Hepatocyte (in vitro differentiated cells): ENCODE measurements at regions not wholly inside any gene's neighbourhood (a gene's known extent, or its start where the extent isn't known, plus 50 kb on each side); places are given as distances from the start of the nearest gene placed in this dataset.

Source experiments
- DNase-seq: peaks from one replicate; pipeline ENCODE4 v3.0.0-alpha.2; 2016; ENCODE audit warnings: low spot score
- H2AFZ ChIP-seq: fragments of 200-600 bp; sonication (generic); 2 replicates; pipeline ENCODE4 v1.6.0; 2016; ENCODE audit warnings: antibody characterized with exemption, mild to moderate bottlenecking
- H3K27ac ChIP-seq: fragments of 200-600 bp; sonication (generic); 2 replicates; pipeline ENCODE4 v1.5.1; 2016; ENCODE audit warnings: mild to moderate bottlenecking
- H3K27me3 ChIP-seq: fragments of 200-600 bp; sonication (generic); 2 replicates; pipeline ENCODE4 v1.6.1; 2016
- H3K36me3 ChIP-seq: fragments of 200-600 bp; sonication (generic); replicated peaks from 2 replicates; pipeline ENCODE4 v1.5.1; 2016; ENCODE audit warnings: low read depth; ENCODE audit not compliant: insufficient read depth
- H3K4me1 ChIP-seq: fragments of 200-600 bp; sonication (generic); 2 replicates; pipeline ENCODE4 v1.5.1; 2016; ENCODE audit warnings: mild to moderate bottlenecking, moderate library complexity; ENCODE audit not compliant: insufficient read depth
- H3K4me2 ChIP-seq: fragments of 200-600 bp; sonication (generic); 2 replicates; pipeline ENCODE4 v1.6.0; 2016
- H3K4me3 ChIP-seq: fragments of 200-600 bp; sonication (generic); 2 replicates; pipeline ENCODE4 v1.5.1; 2016; ENCODE audit warnings: mild to moderate bottlenecking
- H3K79me2 ChIP-seq: fragments of 200-600 bp; sonication (generic); 2 replicates; pipeline ENCODE4 v1.6.0; 2017; ENCODE audit warnings: mild to moderate bottlenecking
- H3K9me2 ChIP-seq: fragments of 200-600 bp; sonication (generic); replicated peaks from 2 replicates; pipeline ENCODE4 v1.6.0; 2017; ENCODE audit warnings: mild to moderate bottlenecking; ENCODE audit not compliant: insufficient read depth
- H3K9me3 ChIP-seq: fragments of 200-600 bp; sonication (generic); 2 replicates; pipeline ENCODE4 v1.5.1; 2016; ENCODE audit warnings: low read depth, mild to moderate bottlenecking
- H4K20me1 ChIP-seq: fragments of 200-600 bp; sonication (generic); 2 replicates; pipeline ENCODE4 v1.6.0; 2016; ENCODE audit warnings: mild to moderate bottlenecking; ENCODE audit not compliant: insufficient read depth, poor library complexity, severe bottlenecking
- EZH2 ChIP-seq: fragments of 200-600 bp; sonication (generic); IDR thresholded peaks from 2 replicates; pipeline ENCODE4 v1.6.1; 2016; ENCODE audit warnings: antibody characterized with exemption, mild to moderate bottlenecking, borderline replicate concordance
- EZH2phosphoT487 ChIP-seq: fragments of 200-600 bp; sonication (generic); IDR thresholded peaks from one replicate; pipeline ENCODE4 v1.6.1; 2018; ENCODE audit warnings: antibody characterized with exemption, mild to moderate bottlenecking, low read depth, moderate library complexity; ENCODE audit not compliant: unreplicated experiment, severe bottlenecking
- WGBS: methylation state at CpG from one replicate; pipeline ENCODE4 v1.1.6; 2016; ENCODE audit warnings: low lambda C conversion rate; ENCODE audit errors: missing lambda C conversion rate; 5-methylcytosine and 5-hydroxymethylcytosine counted together
- TF ChIP-seq, protein P1 (sequence below): fragments of 200-600 bp; sonication (generic); IDR thresholded peaks from 2 replicates; pipeline ENCODE4 v1.5.1; 2016; ENCODE audit warnings: antibody characterized with exemption, mild to moderate bottlenecking; ENCODE audit not compliant: poor library complexity

DNA sequence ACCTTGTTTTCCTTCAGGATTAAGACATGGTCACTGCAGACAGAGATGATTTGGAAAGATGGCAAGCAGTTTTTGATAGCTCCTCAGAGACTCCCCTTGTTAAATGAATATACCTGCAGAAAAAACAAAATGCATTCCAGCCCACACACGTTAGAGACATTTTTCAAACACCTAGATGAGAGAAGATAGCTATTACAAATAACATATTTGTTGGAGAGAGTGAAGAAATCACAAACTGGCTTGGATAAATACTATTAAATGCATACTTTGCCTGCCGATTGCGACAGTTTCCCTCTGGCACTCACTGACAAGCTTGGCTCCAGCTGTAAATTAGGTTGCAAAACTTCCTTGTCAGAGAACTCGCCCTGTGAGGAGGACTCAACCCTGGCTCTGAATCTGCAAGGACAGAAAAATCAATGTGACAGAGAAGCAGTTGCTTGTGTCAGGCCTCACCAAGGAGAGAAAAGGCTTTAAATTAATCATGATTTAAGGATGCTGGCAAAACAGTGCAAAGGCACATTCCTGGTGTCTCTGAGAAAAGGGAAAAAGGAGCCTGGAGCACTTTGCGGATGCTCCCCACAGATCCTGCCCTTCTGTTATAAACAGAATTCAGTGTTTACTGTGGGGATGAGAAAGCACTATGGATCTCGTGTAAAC lies 423.7 kb upstream of the MARCKS start:
- H3K79me2 ChIP-seq: no peaks in the 10 kb centered on the region
- H4K20me1 ChIP-seq: no peaks in the 10 kb centered on the region
- no peaks in the 10 kb centered on the region for H3K9me2 ChIP-seq
- peak; percentile 67 for DNase-seq
- no peak for TF ChIP-seq EZH2
- TF ChIP-seq EZH2phosphoT487: no peak
- TF ChIP-seq, protein P1, sequence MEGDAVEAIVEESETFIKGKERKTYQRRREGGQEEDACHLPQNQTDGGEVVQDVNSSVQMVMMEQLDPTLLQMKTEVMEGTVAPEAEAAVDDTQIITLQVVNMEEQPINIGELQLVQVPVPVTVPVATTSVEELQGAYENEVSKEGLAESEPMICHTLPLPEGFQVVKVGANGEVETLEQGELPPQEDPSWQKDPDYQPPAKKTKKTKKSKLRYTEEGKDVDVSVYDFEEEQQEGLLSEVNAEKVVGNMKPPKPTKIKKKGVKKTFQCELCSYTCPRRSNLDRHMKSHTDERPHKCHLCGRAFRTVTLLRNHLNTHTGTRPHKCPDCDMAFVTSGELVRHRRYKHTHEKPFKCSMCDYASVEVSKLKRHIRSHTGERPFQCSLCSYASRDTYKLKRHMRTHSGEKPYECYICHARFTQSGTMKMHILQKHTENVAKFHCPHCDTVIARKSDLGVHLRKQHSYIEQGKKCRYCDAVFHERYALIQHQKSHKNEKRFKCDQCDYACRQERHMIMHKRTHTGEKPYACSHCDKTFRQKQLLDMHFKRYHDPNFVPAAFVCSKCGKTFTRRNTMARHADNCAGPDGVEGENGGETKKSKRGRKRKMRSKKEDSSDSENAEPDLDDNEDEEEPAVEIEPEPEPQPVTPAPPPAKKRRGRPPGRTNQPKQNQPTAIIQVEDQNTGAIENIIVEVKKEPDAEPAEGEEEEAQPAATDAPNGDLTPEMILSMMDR: no peak
- H3K27me3 ChIP-seq: no peaks in the 10 kb centered on the region
- no peaks in the 10 kb centered on the region for H3K36me3 ChIP-seq
- H3K4me3 ChIP-seq: no peak overlapping the region
- 25% methylated on average over 6 of the region's 6 CpGs for WGBS
- peaks cover 16% of the 10 kb centered on the region for H3K4me1 ChIP-seq
- H2AFZ ChIP-seq: no peak overlapping the region
- H3K9me3 ChIP-seq: no peaks in the 10 kb centered on the region
- peak overlapping the region; percentile 31 for H3K27ac ChIP-seq
- peak overlapping the region; percentile 50 for H3K4me2 ChIP-seq

DNA sequence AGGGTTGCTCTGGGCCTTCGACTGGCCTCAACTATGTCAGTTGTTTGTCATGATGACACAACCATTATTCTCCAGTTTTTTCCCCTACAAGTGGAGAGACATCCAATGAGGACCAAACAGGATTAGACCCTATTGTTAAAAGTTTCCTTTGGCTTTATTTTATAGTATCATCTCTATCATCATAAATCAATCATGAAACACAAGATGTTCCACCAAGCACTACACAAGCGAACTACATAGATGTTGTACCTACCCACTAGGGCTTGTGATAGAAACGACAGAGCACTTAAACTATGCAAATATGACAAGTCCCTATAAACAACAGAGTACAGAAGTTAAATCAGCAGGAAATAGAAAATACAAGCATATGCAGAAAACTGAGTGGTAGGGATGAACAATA lies 422.5 kb upstream of the MARCKS start:
- no peaks in the 10 kb centered on the region for H3K9me3 ChIP-seq
- H3K79me2 ChIP-seq: no peaks in the 10 kb centered on the region
- H3K4me1 ChIP-seq: peaks cover 16% of the 10 kb centered on the region
- H4K20me1 ChIP-seq: no peaks in the 10 kb centered on the region
- DNase-seq: no peak
- H3K36me3 ChIP-seq: no peaks in the 10 kb centered on the region
- H2AFZ ChIP-seq: no peak overlapping the region
- TF ChIP-seq EZH2phosphoT487: no peak
- no peak for TF ChIP-seq EZH2
- TF ChIP-seq, protein P1: no peak
- no peak overlapping the region for H3K4me2 ChIP-seq
- no peaks in the 10 kb centered on the region for H3K27me3 ChIP-seq
- WGBS: 78% methylated on average over 3 of the region's 3 CpGs
- no peak overlapping the region for H3K27ac ChIP-seq
- no peaks in the 10 kb centered on the region for H3K9me2 ChIP-seq
- H3K4me3 ChIP-seq: no peak overlapping the region

DNA sequence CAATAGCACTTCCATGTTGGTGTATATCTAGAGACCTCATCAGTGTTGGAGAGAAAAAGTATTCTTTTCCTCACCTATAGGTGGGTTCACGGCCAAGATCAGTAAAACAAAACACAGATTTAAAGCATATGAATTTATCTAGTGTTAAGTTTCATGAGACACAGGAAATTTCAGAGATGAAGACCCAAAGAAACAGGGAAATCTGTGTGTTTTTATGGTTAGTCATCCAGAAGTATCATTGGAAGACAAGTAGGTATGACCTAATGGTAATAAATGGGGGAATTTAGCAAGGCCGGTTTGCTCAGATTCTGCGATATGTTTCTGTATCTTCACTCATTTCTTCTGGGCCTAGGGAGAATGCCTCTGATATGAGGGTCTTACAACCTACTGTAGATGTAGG lies 419.6 kb upstream of the MARCKS start:
- DNase-seq: no peak
- Histone ChIP-seq H4K20me1 (no peaks in the 10 kb centered on the region), H3K79me2 (no peaks in the 10 kb centered on the region), H3K27me3 (no peaks in the 10 kb centered on the region), H3K36me3 (no peaks in the 10 kb centered on the region), H3K9me3 (no peaks in the 10 kb centered on the region), H2AFZ (no peak overlapping the region), H3K9me2 (no peaks in the 10 kb centered on the region), H3K4me3 (no peak overlapping the region), H3K4me2 (no peak overlapping the region), H3K27ac (no peak overlapping the region), H3K4me1 (peaks cover 16% of the 10 kb centered on the region)
- TF ChIP-seq EZH2phosphoT487 (no peak), EZH2 (no peak)
- TF ChIP-seq, protein P1: no peak
- 67% methylated on average over 3 of the region's 3 CpGs for WGBS
